ENCODE measurements at regions not wholly inside any gene's neighbourhood (a gene's known extent, or its start where the extent isn't known, plus 50 kb on each side); places are given as distances from the start of the nearest gene placed in this dataset.
"Not testable (repeated sequence)": the region's sequence is repeated elsewhere in the genome, so short reads cannot be mapped to it uniquely, and the experiment has no call there.

- DNase-seq: no peak
Observed at GRCh38 chr6:85191656-85192055, 258.2 kb upstream of the NT5E start.

- no peak for DNase-seq
Observed at GRCh38 chr6:85186546-85187175, 263.2 kb upstream of the NT5E start.

GRCh38 chr6:85185977-85186376, 263.9 kb upstream of the NT5E start:
- DNase-seq: no peak

GRCh38 chr6:85183841-85184240, 266.0 kb upstream of the NT5E start:
- no peak for DNase-seq

- DNase-seq: no peak
Observed at GRCh38 chr6:85172705-85173104, 277.2 kb upstream of the NT5E start.

GRCh38 chr6:85172161-85172560, 277.7 kb upstream of the NT5E start:
- no peak for DNase-seq

GRCh38 chr6:85169189-85169588, 280.7 kb upstream of the NT5E start:
- no peak for DNase-seq

- DNase-seq: no peak
Observed at GRCh38 chr6:85168146-85168545, 281.7 kb upstream of the NT5E start.

- DNase-seq: no peak
Observed at GRCh38 chr6:85166114-85166741, 283.7 kb upstream of the NT5E start.

- DNase-seq: no peak
Observed at GRCh38 chr6:85163156-85164080, 286.5 kb upstream of the NT5E start.

- no peak for DNase-seq
Observed at GRCh38 chr6:85157311-85157710, 292.6 kb upstream of the NT5E start.

GRCh38 chr6:85143676-85144075, 306.2 kb upstream of the NT5E start:
- no peak for DNase-seq

- no peak for DNase-seq
Observed at GRCh38 chr6:85137865-85138264, 312.0 kb upstream of the NT5E start.

- DNase-seq: no peak
Observed at GRCh38 chr6:85136310-85136709, 313.6 kb upstream of the NT5E start.

GRCh38 chr6:85135376-85136094, 314.3 kb upstream of the NT5E start:
- DNase-seq: no peak

- no peak for DNase-seq
Observed at GRCh38 chr6:85134172-85134571, 315.7 kb upstream of the NT5E start.

GRCh38 chr6:85132091-85132490, 317.8 kb upstream of the NT5E start:
- no peak for DNase-seq

GRCh38 chr6:85130743-85131142, 319.1 kb upstream of the NT5E start:
- no peak for DNase-seq

- no peak for DNase-seq
Observed at GRCh38 chr6:85129881-85130280, 320.0 kb upstream of the NT5E start.

- no peak for DNase-seq
Observed at GRCh38 chr6:85128781-85129180, 321.1 kb upstream of the NT5E start.

- not testable (repeated sequence) for DNase-seq
Observed at GRCh38 chr6:85128256-85128655, 321.6 kb upstream of the NT5E start.

- no peak for DNase-seq
Observed at GRCh38 chr6:85127696-85128243, 322.1 kb upstream of the NT5E start.

GRCh38 chr6:85127168-85127498, 322.8 kb upstream of the NT5E start:
- no peak for DNase-seq
